Aorta (tissue), 5 donors: ENCODE measurements at regions not wholly inside any gene's neighbourhood (a gene's known extent, or its start where the extent isn't known, plus 50 kb on each side); places are given as distances from the start of the nearest gene placed in this dataset.
"Not testable (repeated sequence)": the region's sequence is repeated elsewhere in the genome, so short reads cannot be mapped to it uniquely, and the experiment has no call there.

Source experiments
- ATAC-seq: fragments of 200-7000 bp; cut with Tn5 transposase; one replicate; pipeline ENCODE4 v1.9.1; 2022; ENCODE audit warnings: moderate library complexity; ENCODE audit not compliant: low FRiP score
- DNase-seq, 2 donors: peaks; one replicate each; pipeline ENCODE4 v3.0.0-alpha.2; 2020
- H3K27ac ChIP-seq, 2 donors: one replicate each; pipeline ENCODE4 v1.5.1; 2013; ENCODE audit warnings: low read length in 2 of 2, mild to moderate bottlenecking in 2 of 2, moderate library complexity in 2 of 2, control low read depth in 1 of 2, inconsistent platforms in 1 of 2, low read depth in 1 of 2
- H3K27me3 ChIP-seq, 2 donors: one replicate each; pipeline ENCODE4 v1.6.1; 2013; ENCODE audit warnings: control low read depth in 1 of 2, low read length in 1 of 2, mild to moderate bottlenecking in 1 of 2, moderate library complexity in 1 of 2; ENCODE audit not compliant: insufficient read depth in 2 of 2, control insufficient read depth in 1 of 2
- H3K36me3 ChIP-seq, 2 donors: one replicate each; pipeline ENCODE4 v1.6.1; 2013; ENCODE audit warnings: control low read depth in 1 of 2, low read length in 1 of 2, mild to moderate bottlenecking in 1 of 2; ENCODE audit not compliant: insufficient read depth in 2 of 2, control insufficient read depth in 1 of 2
- H3K4me1 ChIP-seq, 2 donors: one replicate each; pipeline ENCODE4 v1.6.1; 2013; ENCODE audit warnings: low read length in 2 of 2, control low read depth in 1 of 2, mild to moderate bottlenecking in 1 of 2, moderate library complexity in 1 of 2; ENCODE audit not compliant: insufficient read depth in 2 of 2, control insufficient read depth in 1 of 2
- H3K4me3 ChIP-seq, 2 donors: one replicate each; pipeline ENCODE4 v1.5.1; 2013; ENCODE audit warnings: low read length in 2 of 2, control low read depth in 1 of 2, mild to moderate bottlenecking in 1 of 2
- H3K9me3 ChIP-seq: one replicate; pipeline ENCODE4 v1.6.1; 2013; ENCODE audit warnings: mild to moderate bottlenecking, low read length; ENCODE audit not compliant: control insufficient read depth
- WGBS, 2 donors: extraction: QIAGEN DNeasy Blood & Tissue Kit; methylation state at CpG; one replicate each; pipeline ENCODE4 v1.1.7; 2013; 5-methylcytosine and 5-hydroxymethylcytosine counted together
- intact Hi-C, 2 donors: fragments of 100-400 bp; cut with DNase I; formaldehyde crosslinking; loops; one replicate each; pipeline versions ENCODE4 v1.14.2 to v1.15.0; 2022
- donor health status: healthy with polysubstance abuse.
- donor health status: Bipolar disorder and iron deficiency.
- donor health status: DM: no; HTN: no; CAD: no.
- donor health status: DM: no; HTN: no; CAD: no.
- donor health status: DM: yes; HTN: yes; CAD: no.

DNA sequence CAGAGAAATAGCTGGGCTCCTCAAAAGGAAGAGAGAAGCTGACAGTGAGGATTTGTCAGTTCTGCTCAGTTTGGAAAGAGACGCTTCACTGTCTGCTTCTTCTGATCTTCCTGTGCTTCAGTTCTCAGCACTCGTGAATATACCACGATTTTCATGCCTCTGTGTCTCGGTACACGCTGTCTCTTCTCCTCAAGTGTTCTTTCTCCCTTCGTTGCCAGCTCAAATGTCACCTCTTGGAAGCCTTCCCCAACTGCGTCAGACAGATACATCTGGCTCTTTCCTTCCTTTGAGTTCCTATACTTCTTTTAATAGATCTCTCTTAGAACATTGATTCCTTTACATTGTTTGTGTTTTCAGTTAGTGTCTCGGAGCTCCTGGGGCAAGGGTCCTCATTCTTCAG, 90.6 kb upstream of the GOLGA6L4 start:
- H3K4me1 ChIP-seq, H3K4me3 ChIP-seq, H3K27me3 ChIP-seq, intact Hi-C loops, DNase-seq, H3K27ac ChIP-seq, ATAC-seq, H3K9me3 ChIP-seq, H3K36me3 ChIP-seq: not testable (repeated sequence)
- WGBS, 2 donors, result 73% methylated on average over 8 of the region's 8 CpGs

DNA sequence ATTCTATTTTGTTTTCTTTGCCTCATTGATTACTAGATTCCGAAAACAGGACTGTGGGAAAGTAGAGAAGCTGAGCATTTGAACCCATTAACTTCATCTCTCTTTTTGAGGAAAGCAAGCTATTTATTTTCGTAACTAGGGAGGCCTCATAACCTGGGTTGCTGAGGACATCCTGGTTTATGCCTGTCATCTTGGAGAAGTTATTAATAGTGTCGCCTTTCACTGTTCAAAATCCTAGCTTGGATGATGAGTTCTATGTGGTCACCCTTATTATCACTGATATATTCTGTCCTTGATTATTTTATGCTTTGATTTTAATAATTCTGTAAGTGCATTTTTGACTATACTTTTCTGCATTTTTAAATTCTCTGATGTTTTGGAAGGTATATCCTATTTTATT, 89.3 kb upstream of the GOLGA6L4 start:
- DNase-seq, H3K4me3 ChIP-seq, H3K27ac ChIP-seq, H3K4me1 ChIP-seq, H3K27me3 ChIP-seq, H3K36me3 ChIP-seq, ATAC-seq, intact Hi-C loops, H3K9me3 ChIP-seq: not testable (repeated sequence)
- 96% methylated on average over 3 of the region's 3 CpGs for WGBS, 2 donors

DNA sequence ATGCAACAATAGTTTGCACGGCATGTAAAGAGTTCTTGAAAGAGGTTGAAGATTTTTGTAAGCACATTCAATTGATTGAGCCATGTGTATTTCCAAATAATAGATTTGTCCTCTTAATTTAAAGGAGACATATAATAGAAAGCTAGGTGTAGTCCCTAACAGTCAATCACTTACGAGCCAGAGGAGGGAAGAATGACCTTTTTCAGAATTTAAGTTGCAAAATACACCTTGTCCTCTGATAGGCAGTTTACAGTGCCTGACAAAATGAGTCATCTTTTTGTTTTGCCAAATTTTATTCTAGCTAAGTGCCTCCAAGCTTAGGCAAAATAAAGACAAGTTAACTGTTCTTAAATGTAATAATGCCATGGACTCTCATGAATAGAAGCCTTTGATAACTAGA, 88.3 kb upstream of the GOLGA6L4 start:
- H3K4me1 ChIP-seq, H3K27me3 ChIP-seq, H3K9me3 ChIP-seq, ATAC-seq, DNase-seq, H3K4me3 ChIP-seq, H3K27ac ChIP-seq, intact Hi-C loops, H3K36me3 ChIP-seq: not testable (repeated sequence)
- 100% methylated on average over 1 of the region's 2 CpGs; no CpG with 5 or more reads in 1 of the 2 donors for WGBS, 2 donors

DNA sequence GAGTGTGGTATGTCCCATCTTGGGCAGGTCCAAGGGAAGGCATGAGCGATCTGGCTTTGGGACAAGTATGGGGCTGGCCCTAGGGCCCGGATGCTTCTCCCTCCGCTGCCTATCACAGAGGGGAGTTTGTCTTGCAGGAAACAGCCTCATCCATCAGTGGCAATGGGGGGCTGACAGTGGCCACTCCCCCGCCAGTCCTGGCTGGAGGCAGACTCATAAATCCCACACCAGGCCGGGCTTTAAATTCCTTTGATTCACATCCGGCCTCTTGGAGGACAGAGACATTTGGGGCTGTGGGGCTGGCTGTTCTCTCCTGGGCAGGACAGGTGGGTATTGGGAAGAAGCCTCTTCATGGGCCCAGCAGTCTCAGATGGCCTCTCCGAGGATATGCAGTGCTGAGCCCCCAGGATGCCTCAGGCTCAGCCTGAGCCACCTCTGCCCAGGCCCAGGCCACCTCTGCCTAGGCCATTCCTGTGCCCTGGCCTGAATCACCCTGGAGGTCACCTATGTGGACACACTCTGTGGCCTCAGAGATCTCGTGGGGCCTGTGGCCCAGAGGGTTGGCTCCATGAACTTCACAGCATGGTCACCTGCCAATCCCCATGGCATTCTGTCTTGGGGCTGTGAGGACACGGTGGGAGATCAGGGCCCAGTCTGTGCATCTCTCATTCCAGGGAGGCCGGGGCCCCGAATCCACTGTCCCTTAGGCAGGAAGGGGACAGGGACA, 84.2 kb upstream of the GOLGA6L4 start:
- intact Hi-C loops, result no loop called here
- Histone ChIP-seq H3K36me3 (no peaks in the 10 kb centered on the region), H3K9me3 (no peaks in the 10 kb centered on the region), H3K27me3 (no peaks in the 10 kb centered on the region), H3K4me3 (no peak overlapping the region), H3K27ac (no peak overlapping the region), H3K4me1 (no peaks in the 10 kb centered on the region)
- peak; percentile 19 for ATAC-seq
- 84% methylated on average over 11 of the region's 11 CpGs for WGBS, 2 donors
- no peak for DNase-seq

DNA sequence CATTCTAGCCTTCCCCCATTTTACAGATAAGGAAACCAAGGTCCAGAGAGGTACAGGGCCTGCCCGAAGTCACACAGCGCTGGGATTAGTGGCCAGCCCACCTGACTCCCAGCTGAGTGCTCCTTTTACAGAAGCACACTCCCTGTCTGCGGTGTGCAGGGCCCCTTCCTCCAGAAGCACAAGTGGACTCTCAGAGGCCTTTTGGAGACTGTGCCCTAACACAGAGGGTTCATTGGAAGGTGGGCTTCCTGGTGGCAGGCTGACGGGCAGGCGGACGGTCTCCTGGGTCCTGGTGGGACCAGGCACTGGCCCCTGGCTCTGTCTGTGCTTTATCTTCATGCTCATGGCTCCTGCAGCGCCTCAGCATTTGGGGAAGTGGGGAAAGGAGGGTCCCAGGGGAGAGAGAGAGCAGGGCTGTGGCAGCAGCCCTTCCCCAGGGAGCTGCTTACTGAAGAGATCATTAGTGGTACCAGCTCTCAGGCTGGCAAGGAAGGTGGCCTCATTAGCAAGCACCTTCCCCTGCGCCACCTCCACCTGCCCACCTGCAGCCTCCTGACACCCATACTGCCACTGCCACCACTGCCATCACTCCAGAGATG, 83.1 kb upstream of the GOLGA6L4 start:
- 96 to 100% methylated on average over 8 of the region's 8 CpGs for WGBS, 2 donors
- intact Hi-C loops, result not testable (repeated sequence)

DNA sequence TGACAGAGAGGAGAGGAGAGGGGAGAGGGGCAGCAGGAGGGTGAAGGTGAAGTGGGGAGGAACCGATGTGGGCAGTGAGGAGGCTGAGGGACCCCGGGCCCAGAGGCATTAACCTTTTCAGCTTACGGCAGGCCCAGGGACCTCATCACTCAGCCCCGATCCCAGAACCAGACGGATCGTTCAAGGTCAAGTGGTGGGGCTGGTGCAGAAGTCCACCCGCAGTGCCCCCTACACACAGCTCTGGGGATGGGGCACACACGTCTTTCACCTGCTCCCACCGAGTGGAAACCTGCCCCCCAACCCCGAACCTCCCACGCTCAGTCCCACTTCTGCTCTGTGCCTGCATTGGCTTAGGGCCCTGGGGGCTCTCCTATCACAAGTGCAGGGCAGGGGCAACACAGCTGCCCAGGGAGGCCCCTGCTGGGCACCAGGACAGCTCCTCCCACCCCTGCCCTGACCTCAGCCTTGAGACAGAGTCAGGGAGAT, 81.9 kb upstream of the GOLGA6L4 start:
- H3K27ac ChIP-seq, H3K36me3 ChIP-seq, H3K4me3 ChIP-seq, H3K27me3 ChIP-seq, ATAC-seq, H3K9me3 ChIP-seq, H3K4me1 ChIP-seq, intact Hi-C loops: not testable (repeated sequence)
- peak in 1 of 2 donors; percentile 22 for DNase-seq
- WGBS, 2 donors, result 91 to 95% methylated on average over 11 of the region's 11 CpGs

More for the DNA sequence above, 83.1 kb upstream of the GOLGA6L4 start:
- H3K27me3 ChIP-seq, H3K36me3 ChIP-seq, ATAC-seq, H3K27ac ChIP-seq, H3K4me1 ChIP-seq, H3K4me3 ChIP-seq, H3K9me3 ChIP-seq, DNase-seq: not testable (repeated sequence)

DNA sequence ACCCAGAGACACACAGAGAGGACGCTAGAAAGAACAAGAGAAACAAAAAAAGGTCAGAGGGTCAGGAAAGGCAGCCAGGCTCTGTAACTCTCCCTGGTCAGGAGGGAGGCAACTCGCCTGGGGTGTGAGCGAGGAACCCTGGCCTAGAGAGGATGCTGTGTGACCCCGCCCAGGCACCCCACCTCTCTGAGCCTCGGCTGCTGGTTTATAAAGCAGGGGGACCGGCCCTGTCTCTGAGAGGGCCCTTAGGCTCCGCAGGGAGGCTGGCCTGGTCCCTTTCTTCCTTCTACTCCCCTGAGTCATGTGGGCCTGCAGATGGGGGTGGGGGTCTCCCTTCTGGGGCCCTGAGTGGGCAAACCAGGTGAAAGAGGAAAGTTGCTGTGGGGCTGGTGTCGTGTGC, 81.3 kb upstream of the GOLGA6L4 start:
- H3K27ac ChIP-seq, H3K4me1 ChIP-seq, H3K27me3 ChIP-seq, H3K36me3 ChIP-seq, ATAC-seq, H3K4me3 ChIP-seq, H3K9me3 ChIP-seq, intact Hi-C loops: not testable (repeated sequence)
- 95 to 98% methylated on average over 7 to 8 of the region's 8 CpGs for WGBS, 2 donors
- DNase-seq, result peak in 1 of 2 donors; percentile 20

DNA sequence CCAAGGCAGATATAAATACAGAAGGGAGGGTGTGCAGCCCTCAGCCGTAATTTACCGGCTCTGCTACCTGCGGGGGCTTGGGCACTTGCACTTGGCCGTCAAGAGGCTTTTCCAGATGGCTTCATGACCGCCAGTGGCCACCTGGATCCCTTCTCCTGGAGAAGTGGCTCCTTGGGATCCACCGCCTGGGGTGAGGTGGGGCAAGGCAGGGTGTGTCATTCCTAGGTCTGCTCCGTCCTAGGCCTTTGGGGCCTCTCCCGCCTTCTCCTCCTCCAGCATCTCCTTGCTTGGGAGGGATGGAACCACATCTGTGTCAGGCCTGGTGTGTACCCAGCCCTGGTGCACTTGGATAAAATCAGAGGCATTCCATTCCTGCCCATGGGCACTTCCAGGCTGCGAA, 80.8 kb upstream of the GOLGA6L4 start:
- H3K9me3 ChIP-seq, H3K4me3 ChIP-seq, H3K27me3 ChIP-seq, intact Hi-C loops, H3K36me3 ChIP-seq, H3K27ac ChIP-seq, ATAC-seq, H3K4me1 ChIP-seq: not testable (repeated sequence)
- DNase-seq, result peak in 1 of 2 donors; percentile 14
- WGBS, 2 donors, result 96 to 97% methylated on average over 7 to 9 of the region's 9 CpGs
